Neural cell (in vitro differentiated cells): ENCODE measurements at regions not wholly inside any gene's neighbourhood (a gene's known extent, or its start where the extent isn't known, plus 50 kb on each side); places are given as distances from the start of the nearest gene placed in this dataset.

Experiments
- H2AFZ ChIP-seq: fragments of 200-600, 300-800 bp; sonication (generic), shearing (Covaris generic); 2 replicates; pipeline ENCODE4 v1.6.0; 2014; ENCODE audit warnings: low read depth, mild to moderate bottlenecking, antibody characterized with exemption, low read length, moderate library complexity
- H3F3A ChIP-seq: fragments of 200-600 bp; shearing (Covaris generic); 2 replicates; pipeline ENCODE4 v1.6.1; 2016; ENCODE audit warnings: mild to moderate bottlenecking, moderate library complexity, mixed read lengths, antibody characterized with exemption, low read length; ENCODE audit not compliant: insufficient read depth, poor library complexity, severe bottlenecking
- H3K27ac ChIP-seq: fragments of 200-600, 300-800 bp; sonication (generic), shearing (Covaris generic); 2 replicates; pipeline ENCODE4 v1.5.1; 2014; ENCODE audit warnings: mild to moderate bottlenecking, low read length, moderate library complexity
- H3K27me3 ChIP-seq: fragments of 300-800, 200-600 bp; sonication (generic), shearing (Covaris generic); 2 replicates; pipeline ENCODE4 v1.6.0; 2014; ENCODE audit warnings: mild to moderate bottlenecking, low read depth, low read length, moderate library complexity; ENCODE audit not compliant: insufficient read depth
- H3K36me3 ChIP-seq: fragments of 300-800, 200-600 bp; sonication (generic), shearing (Covaris generic); 2 replicates; pipeline ENCODE4 v1.5.1; 2014; ENCODE audit warnings: mild to moderate bottlenecking, antibody characterized with exemption, low read length, moderate library complexity; ENCODE audit not compliant: insufficient read depth
- H3K4me2 ChIP-seq: fragments of 300-800, 200-600 bp; sonication (generic), shearing (Covaris generic); 2 replicates; pipeline ENCODE4 v1.6.0; 2014; ENCODE audit warnings: mild to moderate bottlenecking, low read length
- H3K4me3 ChIP-seq: fragments of 300-800, 200-600 bp; sonication (generic), shearing (Covaris generic); 2 replicates; pipeline ENCODE4 v1.5.1; 2014; ENCODE audit warnings: mild to moderate bottlenecking, low read length, moderate library complexity
- H3K79me2 ChIP-seq: fragments of 200-600 bp; shearing (Covaris generic); replicated peaks from 2 replicates; pipeline ENCODE4 v1.6.0; 2014; ENCODE audit warnings: mild to moderate bottlenecking, low read length, moderate library complexity; ENCODE audit not compliant: insufficient read depth
- H3K9ac ChIP-seq: fragments of 300-800, 200-600 bp; sonication (generic), shearing (Covaris generic); 2 replicates; pipeline ENCODE4 v1.6.1; 2016; ENCODE audit warnings: mild to moderate bottlenecking, low read length, mixed read lengths
- H3K9me2 ChIP-seq: fragments of 200-600 bp; shearing (Covaris generic); 2 replicates; pipeline ENCODE4 v1.6.1; 2016; ENCODE audit warnings: mild to moderate bottlenecking, low read length, mixed read lengths; ENCODE audit not compliant: insufficient read depth
- H3K9me3 ChIP-seq: fragments of 200-600, 300-800 bp; sonication (generic), shearing (Covaris generic); 2 replicates; pipeline ENCODE4 v1.6.1; 2016; ENCODE audit warnings: mild to moderate bottlenecking, mixed run types, low read length, moderate library complexity, mixed read lengths
- H4K20me1 ChIP-seq: fragments of 200-600 bp; shearing (Covaris generic); 2 replicates; pipeline ENCODE4 v1.6.1; 2016; ENCODE audit warnings: mild to moderate bottlenecking, mixed run types; ENCODE audit not compliant: insufficient read depth
- CTCF ChIP-seq: fragments of 450-650 bp; IDR thresholded peaks from 2 replicates; pipeline ENCODE4 v1.5.1; 2014; ENCODE audit warnings: antibody characterized with exemption, mild to moderate bottlenecking, moderate library complexity; ENCODE audit not compliant: poor library complexity, severe bottlenecking
- EP300 ChIP-seq: fragments of 450-650 bp; conservative IDR thresholded peaks from 2 replicates; pipeline ENCODE4 v1.6.1; 2014; ENCODE audit warnings: antibody characterized with exemption, mild to moderate bottlenecking, moderate library complexity; ENCODE audit not compliant: poor library complexity, severe bottlenecking
- EZH2 ChIP-seq: fragments of 200-600, 300-800 bp; shearing (Covaris generic), sonication (generic); IDR thresholded peaks from 2 replicates; pipeline ENCODE4 v1.6.1; 2014; ENCODE audit warnings: antibody characterized with exemption, low read length, borderline replicate concordance, mild to moderate bottlenecking; ENCODE audit not compliant: insufficient read depth, poor library complexity, severe bottlenecking
- MXI1 ChIP-seq: fragments of 450-650 bp; conservative IDR thresholded peaks from 2 replicates; pipeline ENCODE4 v1.6.1; 2014; ENCODE audit warnings: antibody characterized with exemption, mild to moderate bottlenecking; ENCODE audit not compliant: poor library complexity, severe bottlenecking
- POLR2AphosphoS5 ChIP-seq: IDR thresholded peaks from 2 replicates; pipeline ENCODE4 v1.6.1; 2012
- RAD21 ChIP-seq: fragments of 450-650 bp; conservative IDR thresholded peaks from 2 replicates; pipeline ENCODE4 v1.6.1; 2014; ENCODE audit warnings: antibody characterized with exemption, mild to moderate bottlenecking, moderate library complexity
- REST ChIP-seq: IDR thresholded peaks from 2 replicates; pipeline ENCODE4 v1.6.1; 2012; ENCODE audit warnings: borderline replicate concordance
- SMC3 ChIP-seq: fragments of 450-650 bp; conservative IDR thresholded peaks from 2 replicates; pipeline ENCODE4 v1.6.1; 2014; ENCODE audit warnings: antibody characterized with exemption, mild to moderate bottlenecking, moderate library complexity; ENCODE audit not compliant: poor library complexity
- TAF1 ChIP-seq: IDR thresholded peaks from 2 replicates; pipeline ENCODE4 v1.6.1; 2012; ENCODE audit warnings: low read depth

GRCh38 chr2:78218066-78218465 is 695.9 kb upstream of the LRRTM4 start:
- TF ChIP-seq POLR2AphosphoS5 (no peak), SMC3 (no peak), EZH2 (no peak), REST (no peak), CTCF (no peak), RAD21 (no peak), MXI1 (no peak), TAF1 (no peak), EP300 (no peak)
- Histone ChIP-seq H3K27me3 (no peaks in the 10 kb centered on the region), H3K4me2 (no peak overlapping the region), H2AFZ (no peak overlapping the region), H3F3A (no peaks in the 10 kb centered on the region), H3K79me2 (no peaks in the 10 kb centered on the region), H4K20me1 (no peaks in the 10 kb centered on the region), H3K27ac (no peak overlapping the region), H3K9me3 (no peaks in the 10 kb centered on the region), H3K36me3 (no peaks in the 10 kb centered on the region), H3K4me3 (no peak overlapping the region), H3K9me2 (no peaks in the 10 kb centered on the region), H3K9ac (no peak overlapping the region)

GRCh38 chr2:78237704-78238103 is 715.5 kb upstream of the LRRTM4 start:
- Histone ChIP-seq H3K9me2 (no peaks in the 10 kb centered on the region), H3K9me3 (no peaks in the 10 kb centered on the region), H2AFZ (no peak overlapping the region), H3K27me3 (no peaks in the 10 kb centered on the region), H3K36me3 (no peaks in the 10 kb centered on the region), H3K4me3 (no peak overlapping the region), H4K20me1 (no peaks in the 10 kb centered on the region), H3K79me2 (no peaks in the 10 kb centered on the region), H3K27ac (no peak overlapping the region), H3F3A (no peaks in the 10 kb centered on the region), H3K9ac (no peak overlapping the region), H3K4me2 (no peak overlapping the region)
- TF ChIP-seq TAF1 (no peak), EP300 (no peak), MXI1 (no peak), EZH2 (no peak), RAD21 (no peak), CTCF (no peak), POLR2AphosphoS5 (no peak), SMC3 (no peak), REST (no peak)
